HG03135 (cell line): ENCODE measurements at regions not wholly inside any gene's neighbourhood (a gene's known extent, or its start where the extent isn't known, plus 50 kb on each side); places are given as distances from the start of the nearest gene placed in this dataset.
"Not testable (repeated sequence)": the region's sequence is repeated elsewhere in the genome, so short reads cannot be mapped to it uniquely, and the experiment has no call there.

Source experiments
- ATAC-seq: cut with Tn5 transposase; IDR thresholded peaks from one replicate; pipeline ENCODE4 v1.9.1; 2021; ENCODE audit warnings: mild to moderate bottlenecking, moderate library complexity; ENCODE audit not compliant: unreplicated experiment

DNA sequence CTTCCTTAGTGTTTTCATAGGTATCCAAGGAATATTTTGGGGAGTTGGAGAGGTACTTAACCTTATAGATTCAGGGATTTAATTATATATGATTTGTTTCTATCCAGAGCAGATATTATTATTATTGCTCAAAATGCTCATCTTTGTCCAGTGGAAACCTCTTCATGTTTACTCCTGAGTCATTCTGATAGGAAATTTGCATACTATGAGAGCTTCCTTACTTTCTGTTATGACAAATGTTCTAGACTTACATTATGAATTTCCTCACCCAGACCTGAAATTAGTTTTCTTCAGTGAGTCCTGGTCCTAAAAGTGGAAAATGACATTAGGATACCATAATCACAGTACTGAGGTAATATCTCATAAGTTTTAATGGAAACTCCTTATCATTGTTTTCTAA is 57.5 kb upstream of the PLPPR5 start:
- no peak for ATAC-seq

DNA sequence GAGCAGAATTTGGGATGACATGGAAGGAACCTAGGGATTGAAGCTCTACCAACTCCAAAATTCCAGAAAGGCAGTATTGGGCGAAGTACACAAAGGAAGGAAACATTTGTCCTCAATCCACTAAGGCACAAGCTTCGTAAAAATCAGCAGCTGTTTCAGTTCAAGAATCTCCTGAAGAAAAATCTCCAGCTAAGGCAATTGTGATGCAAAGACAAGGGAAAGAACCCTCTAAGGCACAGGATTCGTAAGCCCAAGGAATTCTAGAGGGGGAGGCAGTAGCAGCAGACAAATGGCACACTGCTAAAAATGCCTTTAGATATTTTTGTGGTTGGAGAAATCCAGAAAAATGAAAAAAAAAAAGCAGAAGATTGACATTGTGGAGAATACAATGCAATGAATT is 64.5 kb upstream of the PLPPR5 start:
- ATAC-seq, result no peak

- ATAC-seq, result not testable (repeated sequence)
Observed at GRCh38 chr1:99078529-99078928, 73.9 kb upstream of the PLPPR5 start.

DNA sequence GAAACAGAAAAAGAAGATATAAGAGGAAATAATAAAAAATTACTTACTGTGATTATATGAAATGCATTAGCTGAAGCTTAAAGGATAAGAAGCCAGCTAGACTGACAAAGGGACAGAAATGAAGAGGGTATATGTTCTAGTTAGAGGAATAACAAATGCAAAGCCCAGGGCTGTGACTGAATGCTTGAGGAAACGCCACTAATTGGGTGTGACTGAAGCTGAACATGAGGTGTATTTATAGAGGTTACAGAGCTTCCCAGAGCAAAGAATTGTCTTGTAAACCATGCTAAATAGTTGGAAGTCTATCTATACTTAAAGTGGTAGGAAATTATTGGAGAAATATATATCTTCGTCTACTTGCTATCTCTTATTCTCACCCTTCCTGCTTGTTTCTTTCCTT is 77.7 kb upstream of the PLPPR5 start:
- no peak for ATAC-seq

- ATAC-seq, result no peak
Observed at GRCh38 chr1:99083338-99083737, 78.7 kb upstream of the PLPPR5 start.

- peak; percentile 82 for ATAC-seq
Observed at GRCh38 chr1:99084562-99084961, 79.9 kb upstream of the PLPPR5 start.

GRCh38 chr1:99086057-99086456 is 81.4 kb upstream of the PLPPR5 start:
- no peak for ATAC-seq

GRCh38 chr1:99098589-99098988 is 93.9 kb upstream of the PLPPR5 start:
- no peak for ATAC-seq

- no peak for ATAC-seq
Observed at GRCh38 chr1:99106274-99106673, 101.6 kb upstream of the PLPPR5 start.

GRCh38 chr1:99107680-99108079 is 103.0 kb upstream of the PLPPR5 start:
- no peak for ATAC-seq

DNA sequence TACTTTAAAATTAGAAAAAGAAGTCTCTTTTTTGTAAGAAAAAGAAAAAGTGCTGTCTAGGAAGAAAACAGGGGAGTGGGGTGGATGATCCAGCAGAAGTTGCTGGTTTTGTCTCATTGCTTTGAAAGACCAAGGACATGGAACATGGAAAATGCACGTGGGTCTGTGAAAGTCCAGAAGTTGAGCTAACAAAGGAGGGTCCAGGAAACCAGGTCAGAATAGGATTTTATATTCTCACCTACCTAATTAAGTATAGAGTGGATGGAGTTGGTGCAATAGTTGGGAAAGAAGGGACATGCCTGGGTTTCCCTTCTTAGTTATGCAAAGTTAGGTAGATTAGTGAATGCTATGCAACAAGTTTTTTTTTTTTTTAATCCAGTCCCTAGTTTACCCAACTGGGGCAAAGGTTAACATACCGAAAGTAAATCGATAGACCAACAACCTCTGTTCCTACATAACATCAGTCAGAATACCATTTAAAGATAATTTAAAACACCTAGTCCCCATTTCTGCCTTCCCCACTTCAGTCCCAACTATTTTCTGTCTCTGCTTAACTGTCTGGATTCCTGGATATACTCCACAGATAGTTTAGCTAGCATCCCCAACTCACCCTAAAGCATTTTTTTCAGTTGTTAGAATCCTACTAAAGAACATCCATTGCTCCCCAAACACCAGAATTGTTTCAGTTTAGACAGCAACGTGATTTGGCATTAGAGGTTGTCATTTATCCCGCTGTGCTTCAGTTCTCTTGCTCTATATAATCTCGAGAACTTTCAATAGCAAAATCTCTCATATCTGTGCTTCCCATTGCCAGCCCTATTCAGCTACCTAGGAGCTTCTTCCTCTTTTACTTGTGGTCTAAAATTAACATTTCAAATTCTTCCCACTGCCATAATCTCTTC is 105.7 kb upstream of the PLPPR5 start:
- ATAC-seq, result no peak

DNA sequence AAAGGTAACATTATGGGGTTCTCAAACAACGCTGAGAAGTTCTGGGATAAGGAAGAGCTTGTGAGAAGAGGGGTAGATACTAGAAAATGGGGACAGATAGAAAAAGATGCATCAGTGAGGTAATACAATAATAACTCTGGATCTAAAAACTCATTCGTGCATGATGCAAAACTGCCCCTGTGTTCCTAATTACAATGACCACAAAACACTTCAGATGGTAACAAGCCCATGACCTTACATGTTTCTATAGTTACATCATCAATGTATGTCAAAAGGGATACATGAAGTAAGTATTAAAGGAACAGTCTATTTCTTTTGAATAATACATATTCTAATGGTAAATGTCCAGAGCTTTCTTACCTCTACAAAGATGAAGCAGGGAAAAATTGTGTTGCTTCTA is 110.6 kb upstream of the PLPPR5 start:
- ATAC-seq, result no peak

DNA sequence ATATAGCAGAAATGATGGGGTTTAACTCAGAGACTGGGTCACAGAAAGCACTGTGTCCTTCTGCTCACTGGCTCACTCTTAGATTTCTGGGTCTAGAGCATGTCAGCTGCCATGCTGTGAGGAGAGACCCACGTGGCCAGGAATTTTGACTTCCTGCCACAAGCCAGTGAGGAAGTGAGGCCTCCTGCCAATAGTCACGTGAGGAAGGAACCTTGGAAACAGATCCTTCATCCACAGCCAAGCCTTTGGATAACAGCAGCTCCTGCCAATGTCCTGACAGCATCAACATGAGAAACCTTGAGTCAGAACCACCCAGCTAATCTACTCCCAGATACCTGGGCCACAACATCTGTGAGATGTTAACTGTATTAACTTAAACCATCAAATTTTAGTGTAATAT is 114.5 kb upstream of the PLPPR5 start:
- no peak for ATAC-seq

GRCh38 chr1:99122039-99122438 is 117.4 kb upstream of the PLPPR5 start:
- no peak for ATAC-seq

DNA sequence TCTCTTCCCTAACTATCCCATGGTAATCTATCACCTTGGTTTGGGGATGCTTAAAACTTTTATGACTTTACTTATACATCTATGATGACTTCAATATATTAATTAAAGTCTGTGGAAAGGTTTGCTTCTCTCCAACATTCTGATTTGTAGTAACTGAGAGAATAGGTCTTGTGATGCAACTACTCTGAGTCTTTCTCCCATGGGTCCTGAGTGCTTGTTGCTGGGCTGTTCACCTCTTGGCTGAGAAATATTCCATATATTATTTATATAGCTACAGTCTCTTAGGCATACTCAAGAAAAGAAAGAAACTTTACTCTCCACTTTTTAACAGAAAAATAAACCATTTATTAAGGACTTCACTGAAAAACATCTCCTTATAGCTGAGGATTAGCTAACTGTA is 119.3 kb upstream of the PLPPR5 start:
- ATAC-seq, result no peak

DNA sequence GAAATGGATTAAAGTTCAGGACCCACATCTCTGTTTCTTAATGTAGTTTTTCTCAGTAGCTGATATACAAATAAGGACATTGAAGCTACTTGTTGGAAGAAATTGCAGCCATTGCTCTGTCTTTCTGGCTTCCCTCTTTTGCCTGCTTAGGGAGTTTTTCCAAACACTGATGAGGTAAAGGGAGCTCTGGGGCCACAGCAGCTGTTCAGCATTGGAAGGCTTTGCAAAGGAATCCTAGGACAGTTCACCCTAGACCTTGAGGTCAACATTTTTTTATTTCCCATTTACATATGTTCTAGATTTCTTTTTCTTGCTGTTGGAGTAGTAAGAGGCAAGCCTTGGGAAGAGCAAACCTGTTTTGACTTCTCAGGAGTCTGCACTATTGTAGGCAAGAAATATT is 126.9 kb upstream of the PLPPR5 start:
- ATAC-seq, result no peak

GRCh38 chr1:99133756-99134500 is 129.3 kb upstream of the PLPPR5 start:
- no peak for ATAC-seq

DNA sequence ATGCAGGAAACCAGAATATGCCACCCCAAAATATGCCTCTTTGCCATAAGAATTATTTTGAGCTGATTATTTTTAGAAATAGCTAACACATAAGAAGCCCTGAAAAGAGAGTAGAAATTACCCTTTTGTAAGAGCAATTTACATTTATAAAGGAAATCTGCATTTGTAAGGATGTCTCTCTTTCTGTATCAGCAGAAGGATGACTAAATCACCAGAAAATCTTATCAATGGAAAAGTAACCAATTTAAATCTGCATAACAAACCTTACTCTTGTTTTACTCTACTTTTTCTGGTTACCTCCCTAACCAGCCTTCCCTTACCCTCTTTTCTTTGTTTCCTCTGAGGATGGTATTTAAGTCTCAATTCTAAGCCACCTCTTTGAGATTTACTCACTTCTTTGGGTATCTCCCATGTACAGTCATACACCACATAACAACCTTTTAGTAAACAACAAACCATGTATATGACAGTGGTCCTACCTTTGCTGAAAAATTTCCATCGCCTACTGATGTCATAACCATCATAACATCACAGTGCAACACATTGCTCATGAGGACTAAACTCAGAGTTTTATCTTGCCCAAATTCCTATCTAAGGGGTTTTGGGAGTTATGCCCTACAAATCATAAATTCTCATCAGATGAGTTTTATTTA is 126.6 kb upstream of the PLPPR4 start:
- no peak for ATAC-seq

- no peak for ATAC-seq
Observed at GRCh38 chr1:99139876-99140275, 124.4 kb upstream of the PLPPR4 start.

- ATAC-seq, result no peak
Observed at GRCh38 chr1:99146129-99146848, 118.0 kb upstream of the PLPPR4 start.

- ATAC-seq, result no peak
Observed at GRCh38 chr1:99149952-99150351, 114.3 kb upstream of the PLPPR4 start.
